GM18505 (cell line): ENCODE measurements at regions not wholly inside any gene's neighbourhood (a gene's known extent, or its start where the extent isn't known, plus 50 kb on each side); places are given as distances from the start of the nearest gene placed in this dataset.

ENCODE experiments used
- ATAC-seq: cut with Tn5 transposase; IDR thresholded peaks from one replicate; pipeline ENCODE4 v1.9.1; 2021; ENCODE audit not compliant: unreplicated experiment
- POLR2A ChIP-seq: IDR thresholded peaks from 4 replicates; pipeline ENCODE4 v1.6.1; 2011; ENCODE audit warnings: borderline replicate concordance; ENCODE audit not compliant: insufficient read depth, insufficient read length; ENCODE audit errors: extremely low read depth

DNA sequence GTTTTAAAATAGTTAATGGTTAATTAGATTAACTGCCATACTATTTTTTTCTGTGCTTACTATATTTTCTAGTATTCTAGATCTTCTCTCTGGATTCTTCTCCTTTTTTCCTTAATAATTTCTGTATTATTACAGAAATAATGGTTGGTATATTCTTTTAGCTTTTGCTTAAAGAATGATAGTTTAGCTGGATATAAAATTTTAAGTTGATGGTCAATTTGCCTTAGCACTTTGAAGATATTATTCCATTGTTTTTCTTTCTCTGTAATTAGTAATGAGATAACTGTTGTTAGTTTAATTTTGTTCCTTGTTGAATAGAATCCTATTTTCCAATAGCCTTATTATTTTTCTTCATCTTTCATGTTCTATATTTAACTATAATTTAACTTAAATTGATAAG lies 99.9 kb upstream of the NCAM1 start:
- no peak for TF ChIP-seq POLR2A
- no peak for ATAC-seq

DNA sequence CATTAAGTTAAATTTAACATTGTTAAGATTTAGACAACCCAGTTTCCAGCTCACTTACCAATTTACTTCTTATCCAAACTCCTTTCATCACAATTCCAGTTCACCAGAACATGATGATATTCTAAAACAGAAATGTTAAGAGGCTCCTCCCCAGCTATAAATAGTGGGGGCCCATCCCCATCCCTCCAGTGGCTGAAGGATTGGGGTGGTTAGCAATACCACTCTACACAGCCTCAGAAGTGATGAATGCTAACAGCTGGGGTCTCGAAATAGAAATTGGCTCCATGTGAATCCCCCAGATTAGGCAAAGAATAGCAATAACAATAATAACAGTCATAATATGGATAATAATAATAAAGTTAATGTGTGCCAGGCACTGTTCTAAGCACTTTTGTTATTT lies 97.9 kb upstream of the NCAM1 start:
- no peak for ATAC-seq
- TF ChIP-seq POLR2A: no peak

DNA sequence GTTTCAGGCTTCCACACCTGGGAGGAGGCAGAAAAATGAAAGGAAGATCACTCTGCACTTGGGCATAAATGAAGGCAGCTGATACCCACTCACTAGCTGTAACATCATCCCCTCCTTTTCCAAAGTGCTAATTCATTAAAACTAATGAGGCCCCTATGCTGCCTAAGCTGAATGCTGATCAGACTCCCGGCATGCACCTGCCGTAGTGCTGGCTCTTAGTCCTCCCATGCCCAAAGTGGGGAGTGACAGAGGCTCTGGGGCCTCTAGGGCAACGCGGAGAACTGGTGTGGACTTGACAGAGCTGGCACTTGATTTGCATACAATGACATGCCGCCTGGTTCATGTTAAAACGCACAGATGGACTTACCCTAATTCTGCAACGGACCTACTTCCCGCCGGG lies 96.5 kb upstream of the NCAM1 start:
- ATAC-seq: no peak
- no peak for TF ChIP-seq POLR2A

DNA sequence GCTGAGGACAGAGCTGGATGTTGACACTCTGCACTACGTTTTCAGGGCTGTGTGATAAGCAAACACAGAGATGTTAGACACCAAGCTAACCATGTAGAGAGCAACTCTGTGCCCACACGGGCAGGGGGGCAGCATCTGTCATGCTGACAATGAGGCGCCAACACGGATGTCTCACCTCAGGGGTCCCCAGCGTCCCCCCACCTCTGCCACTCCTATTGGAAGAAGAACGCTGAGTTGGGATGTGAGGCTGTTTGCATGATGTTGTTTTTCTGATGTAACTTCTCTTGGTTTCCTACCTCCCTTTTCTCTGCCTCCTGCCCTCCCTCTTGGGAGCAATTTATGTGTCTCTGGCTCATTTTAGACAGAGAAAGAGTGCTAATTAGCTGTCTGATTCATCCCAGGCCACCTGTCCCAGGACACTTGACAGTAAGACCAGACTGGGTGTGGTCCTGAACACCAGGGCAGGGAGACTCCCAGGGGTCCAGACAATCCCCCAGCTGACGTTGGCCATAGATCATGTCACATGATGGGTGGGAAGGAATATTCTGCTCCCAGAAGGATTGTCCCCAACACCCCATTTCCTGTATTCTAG lies 89.2 kb upstream of the NCAM1 start:
- no peak for TF ChIP-seq POLR2A
- no peak for ATAC-seq

DNA sequence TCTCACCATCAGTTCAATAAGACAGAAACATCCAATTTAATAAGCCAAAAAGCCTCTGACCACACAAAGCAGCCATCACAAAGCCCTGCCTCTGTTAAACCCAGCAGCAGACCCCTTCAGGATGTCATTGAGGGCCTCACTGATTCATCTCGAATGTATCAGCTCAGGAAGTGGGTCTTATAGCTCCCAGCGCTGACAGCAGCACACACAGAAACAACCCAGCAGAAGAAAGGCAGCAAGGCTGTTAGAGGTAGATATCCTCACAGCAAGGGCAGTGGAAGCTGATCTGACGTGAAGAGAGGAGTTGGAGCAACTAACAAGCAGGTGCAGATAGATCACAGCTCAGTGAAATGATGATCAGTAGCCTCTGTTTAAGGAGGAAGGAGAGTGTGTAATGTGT lies 86.2 kb upstream of the NCAM1 start:
- no peak for ATAC-seq
- TF ChIP-seq POLR2A: no peak

DNA sequence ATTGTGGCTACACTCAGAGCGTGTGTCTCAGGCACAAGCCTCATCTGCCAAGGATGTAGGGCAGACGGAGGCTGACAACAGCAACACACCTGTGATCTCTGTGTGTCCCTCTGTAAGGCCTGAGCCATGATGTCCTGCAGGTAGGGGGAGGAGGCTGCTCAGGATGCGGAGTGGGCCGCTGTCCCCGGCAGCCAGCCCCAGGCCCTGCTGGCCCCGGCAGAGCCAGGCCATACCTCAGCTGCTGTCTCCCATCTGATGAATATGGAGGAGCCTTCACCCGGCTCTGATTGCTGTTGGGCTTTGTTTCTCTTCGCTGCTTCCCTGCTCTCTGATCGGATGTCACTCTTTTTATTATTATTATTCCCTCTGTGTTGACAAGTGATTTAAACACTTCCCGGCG lies 83.6 kb upstream of the NCAM1 start:
- no peak for TF ChIP-seq POLR2A
- ATAC-seq: no peak

DNA sequence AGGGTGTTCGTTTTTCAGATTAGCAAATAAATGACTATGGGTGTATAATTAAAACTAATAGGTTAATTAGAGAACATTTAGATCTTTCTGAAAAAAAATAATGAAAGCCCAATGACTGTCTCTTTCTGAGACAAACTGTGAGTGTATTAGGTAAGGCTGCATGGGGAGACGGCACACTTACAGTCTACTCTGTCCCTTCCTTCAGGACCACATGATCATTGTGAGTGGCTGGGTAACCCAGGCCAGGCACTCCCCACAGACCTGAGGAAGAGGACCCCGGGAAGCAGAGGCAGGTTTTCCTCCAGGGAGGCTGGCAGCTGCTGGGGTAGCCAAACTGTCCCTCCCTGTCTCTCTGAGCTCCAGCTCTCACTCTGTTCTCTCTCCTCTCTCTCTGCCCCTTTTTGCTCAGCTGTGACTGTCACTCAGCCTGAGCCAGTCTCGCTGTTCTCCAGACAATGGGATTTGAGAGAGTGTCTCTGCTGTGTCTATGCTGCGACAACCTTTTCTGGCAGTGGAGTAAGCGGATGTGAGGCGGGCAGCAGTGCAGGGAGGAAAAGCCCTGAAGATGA lies 83.1 kb upstream of the NCAM1 start:
- no peak for ATAC-seq
- no peak for TF ChIP-seq POLR2A

DNA sequence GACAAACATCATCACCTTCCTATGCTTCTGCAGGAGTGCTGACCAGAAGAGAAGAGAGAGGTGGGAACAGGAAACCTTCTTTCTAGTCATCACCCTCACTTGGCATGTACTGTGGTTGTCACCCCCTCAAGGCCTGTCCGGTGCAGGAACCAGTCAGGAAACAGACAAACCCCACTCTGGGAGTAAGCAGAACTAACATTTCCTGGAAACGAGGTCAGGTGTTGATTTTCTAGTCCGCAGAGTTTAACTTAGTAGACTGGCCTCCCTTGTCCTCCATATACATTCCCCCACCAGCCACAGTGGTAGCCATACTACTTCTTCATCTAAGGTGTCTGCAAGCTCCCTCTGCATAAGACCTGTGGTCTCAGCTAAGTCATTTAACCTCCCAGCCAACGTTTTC lies 80.7 kb upstream of the NCAM1 start:
- no peak for TF ChIP-seq POLR2A
- ATAC-seq: no peak

DNA sequence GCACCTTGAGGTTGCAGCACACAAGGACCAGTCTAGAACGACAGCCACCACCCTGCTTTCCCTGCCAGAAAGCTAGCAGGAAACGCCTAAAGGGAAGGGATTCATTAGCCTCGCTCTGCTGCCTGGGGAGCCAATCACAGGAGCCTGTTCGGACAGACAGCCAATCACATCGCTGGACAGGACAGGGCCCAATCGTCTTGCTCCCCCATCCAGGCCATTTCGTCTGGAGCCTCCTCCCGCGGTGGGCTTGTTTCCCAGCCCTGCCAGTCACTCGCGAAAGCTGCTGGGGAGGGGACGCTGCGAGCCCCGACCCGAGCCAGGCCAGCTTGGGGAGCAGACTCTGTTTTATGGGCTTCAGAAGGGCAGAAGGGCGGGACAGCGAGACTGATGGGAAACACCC lies 79.8 kb upstream of the NCAM1 start:
- ATAC-seq: no peak
- no peak for TF ChIP-seq POLR2A

DNA sequence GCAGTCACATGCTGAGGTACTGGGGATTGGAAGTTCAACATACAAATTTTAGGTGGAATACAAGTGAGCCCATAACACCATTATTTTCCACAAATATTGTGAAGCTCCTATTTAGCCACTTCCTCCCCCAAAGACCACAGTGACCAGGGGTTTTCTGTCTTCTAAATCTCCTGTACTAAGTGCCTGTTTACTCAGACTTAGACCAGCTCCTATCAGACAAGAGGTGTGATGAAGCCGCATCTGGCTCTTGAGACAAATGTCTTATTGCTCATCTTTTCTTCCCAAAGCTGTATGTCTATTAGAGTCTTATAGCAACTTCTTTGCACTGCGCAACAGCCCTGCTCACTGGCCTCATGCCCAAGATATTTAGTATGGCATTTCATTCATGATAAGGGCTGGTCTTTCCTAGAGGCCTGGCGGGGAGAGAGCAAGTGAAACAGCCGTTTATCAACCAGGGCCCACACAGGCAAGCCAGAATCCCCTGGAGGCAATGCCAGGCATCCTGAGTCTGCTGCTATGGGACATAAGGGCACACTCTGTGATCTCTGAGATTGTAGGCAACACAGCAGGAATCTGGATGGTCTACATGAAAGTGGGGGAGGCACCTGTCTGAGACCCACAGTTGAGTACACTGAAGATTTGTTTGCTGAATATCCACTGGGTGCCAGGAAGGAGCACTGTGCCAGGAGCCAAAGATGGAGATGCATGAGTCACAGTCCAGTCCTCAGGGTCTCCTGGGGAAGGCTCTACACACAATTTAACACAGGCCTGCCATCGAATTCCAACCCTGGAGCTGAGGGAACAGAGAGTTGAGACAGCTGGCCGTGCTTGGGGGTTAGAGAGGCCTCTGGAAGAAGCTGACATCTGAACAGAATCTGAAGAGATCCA lies 78.5 kb upstream of the NCAM1 start:
- TF ChIP-seq POLR2A: no peak
- ATAC-seq: no peak

DNA sequence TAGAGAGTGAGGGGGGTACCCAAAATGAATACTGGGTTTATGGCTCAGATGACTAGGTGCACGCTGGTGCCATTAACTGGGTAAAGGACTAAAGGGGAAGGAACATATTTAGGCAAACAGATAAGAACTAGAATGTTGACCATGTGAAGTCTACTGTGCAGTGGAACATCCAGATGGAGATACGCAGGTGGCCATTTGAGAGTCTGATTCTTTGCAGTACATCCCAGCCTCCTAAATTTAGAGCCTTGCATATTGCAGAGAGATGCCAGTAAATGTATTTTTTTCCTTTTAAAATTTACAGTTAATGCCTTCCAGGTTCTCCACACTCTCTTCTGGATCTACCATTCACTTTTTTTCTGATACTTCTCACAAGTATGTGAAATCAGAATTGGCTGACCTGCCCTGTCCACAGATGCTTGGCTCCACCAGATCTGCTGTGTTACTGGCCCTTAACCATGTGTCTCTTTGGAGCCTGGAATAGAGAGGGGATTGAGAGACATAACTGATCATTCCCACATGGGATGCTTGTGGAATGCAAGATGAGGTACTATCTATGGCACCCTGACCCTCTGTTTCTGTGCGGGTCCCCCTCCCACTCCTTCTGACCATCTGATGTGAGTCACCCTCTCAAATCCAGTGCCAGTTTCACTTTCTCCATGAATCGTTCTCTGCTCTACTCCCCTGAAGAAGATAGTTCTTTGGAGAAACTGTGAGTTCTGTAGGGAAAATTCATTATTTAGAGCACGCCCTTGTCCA lies 77.0 kb upstream of the NCAM1 start:
- no peak for ATAC-seq
- no peak for TF ChIP-seq POLR2A

DNA sequence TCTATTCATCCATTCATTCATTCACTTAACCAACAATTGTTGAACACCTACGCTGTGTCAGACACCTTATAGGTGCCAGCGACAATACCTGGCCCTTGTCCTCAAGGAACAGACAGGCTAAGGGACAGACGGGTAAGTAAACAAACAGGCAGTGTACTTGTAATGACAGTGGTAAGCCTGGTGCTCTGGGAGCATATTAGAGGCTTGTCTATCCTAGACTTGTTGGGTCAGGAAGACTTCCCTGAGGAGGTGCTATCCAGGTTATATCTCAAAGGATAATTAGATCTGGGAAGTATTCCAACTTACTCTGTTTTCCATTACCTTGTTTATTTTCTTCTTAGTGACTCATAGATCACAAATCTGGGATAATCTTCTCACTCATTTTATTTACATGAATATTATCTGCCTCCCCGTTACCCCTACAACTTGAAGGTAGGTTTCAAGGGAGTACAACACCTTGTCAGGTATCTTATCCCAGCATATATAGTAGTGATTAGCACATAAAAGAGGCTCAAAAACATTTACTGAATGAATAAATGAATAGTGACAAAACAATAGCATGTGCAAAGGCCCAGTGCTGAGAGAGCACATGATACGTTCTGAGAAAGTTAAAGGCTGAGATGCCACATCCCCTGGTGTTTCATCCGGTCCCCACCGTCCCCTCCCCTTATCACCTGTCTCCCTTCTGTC lies 75.3 kb upstream of the NCAM1 start:
- TF ChIP-seq POLR2A: no peak
- ATAC-seq: no peak
